Lower leg skin (tissue), 4 donors: ENCODE measurements at regions not wholly inside any gene's neighbourhood (a gene's known extent, or its start where the extent isn't known, plus 50 kb on each side); places are given as distances from the start of the nearest gene placed in this dataset.
"Not testable (repeated sequence)": the region's sequence is repeated elsewhere in the genome, so short reads cannot be mapped to it uniquely, and the experiment has no call there.

Experiments used
- DNase-seq, 2 donors: peaks; one replicate each; pipeline ENCODE4 v3.0.0-alpha.2; 2019; ENCODE audit warnings: low spot score in 2 of 2
- H3K4me3 ChIP-seq: fragments of 200-600 bp; sonication (generic); 2 replicates; pipeline ENCODE4 v1.5.1; 2017; ENCODE audit warnings: mild to moderate bottlenecking, low read depth; ENCODE audit not compliant: poor library complexity, severe bottlenecking
- CTCF ChIP-seq, 3 donors: fragments of 450-650 bp; IDR thresholded peaks; one replicate each; pipeline ENCODE4 v1.5.1; 2016; ENCODE audit warnings: antibody characterized with exemption in 3 of 3, mild to moderate bottlenecking in 3 of 3, moderate library complexity in 2 of 3
- POLR2A ChIP-seq, 2 donors: fragments of 450-650 bp; IDR thresholded peaks; one replicate each; pipeline ENCODE4 v1.6.1; 2016 to 2017; ENCODE audit warnings: antibody characterized with exemption in 2 of 2, mild to moderate bottlenecking in 1 of 2, moderate library complexity in 1 of 2
- WGBS, 2 donors: methylation state at CpG; one replicate each; pipeline ENCODE4 v1.1.5; 2018; 5-methylcytosine and 5-hydroxymethylcytosine counted together
- intact Hi-C: fragments of 100-400 bp; cut with DNase I; formaldehyde crosslinking; loops from one replicate; pipeline ENCODE4 v1.15.0; 2023; ENCODE audit warnings: low total_unique reads

GRCh38 chr11:100445231-100445735 lies 241.8 kb upstream of the ARHGAP42 start:
- WGBS, 2 donors = 12% methylated on average over 2 of the region's 2 CpGs
- peak in 1 of 2 donors; percentile 15 for DNase-seq
- H3K4me3 ChIP-seq = no peak overlapping the region
- intact Hi-C loops = no loop called here
- no peak for TF ChIP-seq POLR2A (IDR thresholded peaks at IDR 0.05)
- no peak for TF ChIP-seq CTCF (IDR thresholded peaks at IDR 0.05)

GRCh38 chr11:100451801-100452460 lies 235.2 kb upstream of the ARHGAP42 start:
- WGBS, 2 donors = 90 to 92% methylated on average over 26 of the region's 26 CpGs
- H3K4me3 ChIP-seq, DNase-seq, intact Hi-C loops: not testable (repeated sequence)

GRCh38 chr11:100459811-100460210 lies 227.3 kb upstream of the ARHGAP42 start:
- 42 to 47% methylated on average over 3 of the region's 3 CpGs for WGBS, 2 donors
- intact Hi-C loops = no loop called here
- H3K4me3 ChIP-seq = no peak overlapping the region
- TF ChIP-seq CTCF (IDR thresholded peaks at IDR 0.05) = no peak
- TF ChIP-seq POLR2A (IDR thresholded peaks at IDR 0.05) = no peak
- no peak for DNase-seq

GRCh38 chr11:100460426-100460825 lies 226.7 kb upstream of the ARHGAP42 start:
- DNase-seq = no peak
- WGBS, 2 donors = 92 to 94% methylated on average over 3 of the region's 3 CpGs
- intact Hi-C loops = no loop called here
- TF ChIP-seq POLR2A (IDR thresholded peaks at IDR 0.05) = no peak
- TF ChIP-seq CTCF (IDR thresholded peaks at IDR 0.05) = no peak
- no peak overlapping the region for H3K4me3 ChIP-seq

- no peak for TF ChIP-seq POLR2A (IDR thresholded peaks at IDR 0.05)
- TF ChIP-seq CTCF (IDR thresholded peaks at IDR 0.05) = no peak
- no peak for DNase-seq
- intact Hi-C loops = no loop called here
- WGBS, 2 donors = 89 to 91% methylated on average over 3 of the region's 3 CpGs
- no peak overlapping the region for H3K4me3 ChIP-seq
Measured at GRCh38 chr11:100467821-100468508, 219.1 kb upstream of the ARHGAP42 start.

GRCh38 chr11:100469835-100470234 lies 217.3 kb upstream of the ARHGAP42 start:
- 27 to 29% methylated on average over 2 of the region's 2 CpGs for WGBS, 2 donors
- TF ChIP-seq CTCF (IDR thresholded peaks at IDR 0.05) = no peak
- no peak for TF ChIP-seq POLR2A (IDR thresholded peaks at IDR 0.05)
- DNase-seq = no peak
- intact Hi-C loops = no loop called here
- no peak overlapping the region for H3K4me3 ChIP-seq
